H1 (cell line): ENCODE measurements at regions not wholly inside any gene's neighbourhood (a gene's known extent, or its start where the extent isn't known, plus 50 kb on each side); places are given as distances from the start of the nearest gene placed in this dataset.

Experiments used
- CHD7 ChIP-seq: fragments of 300-600 bp; sonication (generic); IDR thresholded peaks from 2 replicates; pipeline ENCODE4 v1.7.1; 2012; ENCODE audit warnings: low read length, moderate library complexity, mild to moderate bottlenecking, inconsistent platforms; ENCODE audit not compliant: insufficient replicate concordance
- FOSL1 ChIP-seq: IDR thresholded peaks from 2 replicates; pipeline ENCODE4 v1.6.1; 2011; ENCODE audit warnings: mild to moderate bottlenecking, low read depth, low read length, moderate library complexity; ENCODE audit not compliant: insufficient read depth
- HDAC2 ChIP-seq, 2 experiments: fragments of 300-600 bp in 1 of 2; sonication (generic) in 1 of 2; IDR thresholded peaks; 2 replicates each; pipeline ENCODE4 v1.6.1; 2011 to 2012; ENCODE audit warnings: low read depth in 2 of 2, low read length in 2 of 2, mild to moderate bottlenecking in 2 of 2, moderate library complexity in 2 of 2, borderline replicate concordance in 1 of 2, inconsistent platforms in 1 of 2

- TF ChIP-seq CHD7, result no peak
- TF ChIP-seq HDAC2 (IDR thresholded peaks at IDR 0.05; ENCODE audit: borderline replicate concordance in 1 of 2, low read depth in 2 of 2, low read length in 2 of 2), result no peak
- TF ChIP-seq FOSL1, result no peak
- TF ChIP-seq, all 59 proteins: peak for 0
These were observed 814.2 kb upstream of the SLITRK5 start (continued) for GRCh38 chr13:86856991-86857390.
